Endothelial cell of umbilical vein (primary cell): ENCODE measurements at regions not wholly inside any gene's neighbourhood (a gene's known extent, or its start where the extent isn't known, plus 50 kb on each side); places are given as distances from the start of the nearest gene placed in this dataset.
"Not testable (repeated sequence)": the region's sequence is repeated elsewhere in the genome, so short reads cannot be mapped to it uniquely, and the experiment has no call there.

Experiments
- BruUV-seq: library from RNA; stranded (reverse); fragments of 400-500 nt; replicated peaks from 2 replicates; lab custom pipeline; 2021; lab: Mats Ljungman, UMichigan
- CTCF ChIA-PET: fragments of 300-600, 350-600 bp; sonication (Branson Sonifier 250); formaldehyde crosslinking; loops from one replicate; lab custom pipeline; 2021; ENCODE audit warnings: antibody characterized with exemption, inconsistent platforms; lab: Charles Lee
- POLR2A ChIA-PET: fragments of 300-600, 350-600 bp; sonication (Branson Sonifier 250); formaldehyde crosslinking; loops from one replicate; lab custom pipeline; 2021; ENCODE audit warnings: antibody characterized with exemption, inconsistent platforms; lab: Charles Lee
- DNase-seq: peaks from one replicate; pipeline ENCODE4 v3.0.0-alpha.2; 2011; ENCODE audit warnings: low read depth, low spot score
- FAIRE-seq: peaks from 2 replicates; lab custom pipeline; 2011; peaks lifted over from hg19 to GRCh38; lab: Jason Lieb, UNC
- H2AFZ ChIP-seq: 2 replicates; pipeline ENCODE4 v1.6.0; 2012; ENCODE audit warnings: low read depth, low read length, control low read depth, inconsistent platforms
- H3K27ac ChIP-seq: 2 replicates; pipeline ENCODE4 v1.5.1; 2011; ENCODE audit warnings: low read depth, mild to moderate bottlenecking, control low read depth, low read length, moderate library complexity; ENCODE audit not compliant: insufficient read depth
- H3K27me3 ChIP-seq, 2 experiments: 2 replicates each; pipeline versions ENCODE4 v1.6.0 to v1.6.1; 2011; ENCODE audit warnings: low read length in 2 of 2, mixed read lengths in 1 of 2; ENCODE audit not compliant: control insufficient read depth in 2 of 2, insufficient read depth in 2 of 2
- H3K36me3 ChIP-seq, 2 experiments: 2 replicates in 1 of 2; 3 replicates in 1 of 2; pipeline ENCODE4 v1.5.1; 2011; ENCODE audit warnings: low read length in 2 of 2, mild to moderate bottlenecking in 1 of 2, moderate library complexity in 1 of 2; ENCODE audit not compliant: control insufficient read depth in 2 of 2, insufficient read depth in 2 of 2; ENCODE audit errors: extremely low read depth in 1 of 2
- H3K4me1 ChIP-seq: 3 replicates; pipeline ENCODE4 v1.5.1; 2011; ENCODE audit warnings: mild to moderate bottlenecking, low read length; ENCODE audit not compliant: control insufficient read depth, insufficient read depth; ENCODE audit errors: extremely low read depth
- H3K4me2 ChIP-seq: 2 replicates; pipeline ENCODE4 v1.6.1; 2011; ENCODE audit warnings: low read length, control low read depth, mixed read lengths; ENCODE audit not compliant: insufficient read depth
- H3K4me3 ChIP-seq, 3 experiments: fragments of 200-600 bp in 1 of 3; sonication (generic), shearing (Covaris generic) in 1 of 3; replicated peaks in 1 of 3; 2 replicates each; pipeline ENCODE4 v1.5.1; 2011 to 2016; ENCODE audit warnings: control low read depth in 3 of 3, low read length in 3 of 3, mild to moderate bottlenecking in 2 of 3, inconsistent platforms in 1 of 3, low read depth in 1 of 3, moderate library complexity in 1 of 3; ENCODE audit not compliant: insufficient read depth in 1 of 3
- H3K79me2 ChIP-seq: 2 replicates; pipeline ENCODE4 v1.6.0; 2012; ENCODE audit warnings: low read length, inconsistent platforms; ENCODE audit not compliant: control insufficient read depth, insufficient read depth
- H3K9ac ChIP-seq: replicated peaks from 2 replicates; pipeline ENCODE3; 2011; ENCODE audit warnings: low read length, control low read depth; ENCODE audit not compliant: insufficient read depth; ENCODE audit errors: extremely low read depth
- H3K9me1 ChIP-seq: replicated peaks from 3 replicates; pipeline ENCODE4 v1.6.0; 2011; ENCODE audit warnings: mild to moderate bottlenecking, low read length; ENCODE audit not compliant: control insufficient read depth, insufficient read depth; ENCODE audit errors: extremely low read depth
- H3K9me3 ChIP-seq: replicated peaks from 2 replicates; pipeline ENCODE4 v1.5.1; 2012; ENCODE audit warnings: low read length, inconsistent platforms; ENCODE audit not compliant: control insufficient read depth, insufficient read depth
- H4K20me1 ChIP-seq: replicated peaks from 2 replicates; pipeline ENCODE3; 2011; ENCODE audit warnings: mild to moderate bottlenecking, low read length; ENCODE audit not compliant: control insufficient read depth, insufficient read depth; ENCODE audit errors: extremely low read depth
- CTCF ChIP-seq, 2 donors: IDR thresholded peaks; 1 replicate in 1 of 2; 2 replicates in 1 of 2; pipeline ENCODE4 v1.5.1; 2011; ENCODE audit warnings: low read length in 2 of 2, mild to moderate bottlenecking in 2 of 2, moderate library complexity in 2 of 2, control low read depth in 1 of 2, inconsistent platforms in 1 of 2, low read depth in 1 of 2; ENCODE audit not compliant: insufficient read depth in 1 of 2; ENCODE audit errors: extremely low read depth in 1 of 2
- EZH2 ChIP-seq: IDR thresholded peaks from 2 replicates; pipeline ENCODE4 v1.6.1; 2012; ENCODE audit warnings: borderline replicate concordance, low read depth, mild to moderate bottlenecking, moderate library complexity, low read length, inconsistent platforms; ENCODE audit not compliant: severe bottlenecking
- FOS ChIP-seq: IDR thresholded peaks from 2 replicates; pipeline ENCODE4 v1.6.1; 2011; ENCODE audit warnings: mild to moderate bottlenecking, low read length, moderate library complexity, borderline replicate concordance; ENCODE audit not compliant: insufficient read depth
- GATA2 ChIP-seq: IDR thresholded peaks from 2 replicates; pipeline ENCODE4 v1.7.0; 2011; ENCODE audit warnings: low read depth, mild to moderate bottlenecking, moderate library complexity, mixed read lengths, low read length; ENCODE audit not compliant: insufficient read length, insufficient read depth
- JUN ChIP-seq: IDR thresholded peaks from 2 replicates; pipeline ENCODE4 v1.6.1; 2011; ENCODE audit warnings: borderline replicate concordance, low read depth; ENCODE audit not compliant: insufficient read length, insufficient read depth
- MAX ChIP-seq: IDR thresholded peaks from 2 replicates; pipeline ENCODE4 v1.6.1; 2011; ENCODE audit not compliant: insufficient read depth, insufficient read length
- MYC ChIP-seq: IDR thresholded peaks from one replicate; pipeline ENCODE4 v1.6.1; 2011; ENCODE audit warnings: mild to moderate bottlenecking, low read depth, low read length
- POLR2A ChIP-seq: IDR thresholded peaks from 2 replicates; pipeline ENCODE4 v1.6.1; 2012; ENCODE audit warnings: low read depth, mild to moderate bottlenecking, control low read depth, low read length
- POLR2AphosphoS5 ChIP-seq: IDR thresholded peaks from 2 replicates; pipeline ENCODE4 v1.6.1; 2012; ENCODE audit warnings: low read depth, mild to moderate bottlenecking, control low read depth, low read length, moderate library complexity; ENCODE audit not compliant: insufficient read depth
- dilution Hi-C: fragments of 300-500 bp; cut with MboI; formaldehyde crosslinking; loops from one replicate; pipeline ENCODE4 v1.15.0; 2019; ENCODE audit warnings: low sequenced_read_pairs; ENCODE audit not compliant: extremely low pct_ligation_motif_present
- intact Hi-C: fragments of 100-400 bp; cut with micrococcal nuclease; formaldehyde crosslinking; loops from one replicate; pipeline ENCODE4 v1.10.0; 2022

- H3K36me3 ChIP-seq, result no peaks in the 10 kb centered on the region
- H2AFZ ChIP-seq, result no peak overlapping the region
- TF ChIP-seq FOS (no peak), EZH2 (no peak), CTCF (IDR thresholded peaks at IDR 0.05; ENCODE audit: extremely low read depth in 1 of 2, insufficient read depth in 1 of 2, low read depth in 1 of 2, low read length in 2 of 2) (no peak), MAX (no peak), POLR2AphosphoS5 (no peak), MYC (no peak), GATA2 (no peak), POLR2A (no peak), JUN (no peak)
- no peak overlapping the region for H3K9ac ChIP-seq
- H3K4me2 ChIP-seq, result no peak overlapping the region
- BruUV-seq, result no TSS peak
- peaks cover 2% of the 10 kb centered on the region for H3K9me3 ChIP-seq
- DNase-seq (no peak), FAIRE-seq (no peak)
- no peaks in the 10 kb centered on the region for H3K79me2 ChIP-seq
- dilution Hi-C loops, result no loop called here
- CTCF ChIA-PET, result no interaction called here
- H4K20me1 ChIP-seq, result no peaks in the 10 kb centered on the region
- no peak overlapping the region for H3K4me3 ChIP-seq
- no peaks in the 10 kb centered on the region for H3K4me1 ChIP-seq
- intact Hi-C loops, result no loop called here
- no peak overlapping the region for H3K27ac ChIP-seq
- no peaks in the 10 kb centered on the region for H3K27me3 ChIP-seq
- no peaks in the 10 kb centered on the region for H3K9me1 ChIP-seq
- POLR2A ChIA-PET, result no interaction called here
Measured at GRCh38 chr7:10463701-10464100, 510.0 kb upstream of the PHF14 start.

- H3K9me1 ChIP-seq, H3K9me3 ChIP-seq, FAIRE-seq, H3K4me3 ChIP-seq, intact Hi-C loops, DNase-seq, H3K9ac ChIP-seq, H2AFZ ChIP-seq, H3K4me1 ChIP-seq, H4K20me1 ChIP-seq, H3K27ac ChIP-seq, POLR2A ChIA-PET, H3K4me2 ChIP-seq, H3K27me3 ChIP-seq, H3K36me3 ChIP-seq, BruUV-seq, H3K79me2 ChIP-seq, dilution Hi-C loops, CTCF ChIA-PET: not testable (repeated sequence)
Measured at GRCh38 chr7:10465536-10465935, 508.1 kb upstream of the PHF14 start.
